HG03460 (cell line): ENCODE measurements at regions not wholly inside any gene's neighbourhood (a gene's known extent, or its start where the extent isn't known, plus 50 kb on each side); places are given as distances from the start of the nearest gene placed in this dataset.
"Not testable (repeated sequence)": the region's sequence is repeated elsewhere in the genome, so short reads cannot be mapped to it uniquely, and the experiment has no call there.

Source experiments
- ATAC-seq: cut with Tn5 transposase; IDR thresholded peaks from one replicate; pipeline ENCODE4 v1.9.1; 2021; ENCODE audit not compliant: unreplicated experiment

DNA sequence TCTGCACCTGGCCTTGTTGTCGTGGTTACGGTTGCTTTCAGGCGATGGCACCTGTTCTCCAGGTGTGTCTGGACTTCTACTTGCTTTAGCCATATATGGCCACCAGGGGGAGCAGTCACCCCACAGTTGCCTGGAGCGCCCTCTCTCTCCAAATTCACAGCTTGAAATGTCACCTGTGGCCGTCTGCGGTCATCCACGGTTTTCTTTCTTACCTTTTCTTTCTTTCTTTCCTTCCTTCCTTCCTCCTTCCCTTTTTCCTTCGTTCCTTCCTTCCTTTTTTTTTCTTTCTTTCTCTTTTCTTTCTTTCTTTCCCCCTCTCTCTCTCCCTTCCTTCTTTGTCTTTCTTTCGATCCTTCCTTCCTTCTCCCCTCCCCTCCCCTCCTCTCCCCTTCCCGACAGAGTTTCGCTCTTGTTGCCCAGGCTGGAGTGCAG, 150.5 kb upstream of the VKORC1L1 start:
- ATAC-seq, result peak; percentile 73

DNA sequence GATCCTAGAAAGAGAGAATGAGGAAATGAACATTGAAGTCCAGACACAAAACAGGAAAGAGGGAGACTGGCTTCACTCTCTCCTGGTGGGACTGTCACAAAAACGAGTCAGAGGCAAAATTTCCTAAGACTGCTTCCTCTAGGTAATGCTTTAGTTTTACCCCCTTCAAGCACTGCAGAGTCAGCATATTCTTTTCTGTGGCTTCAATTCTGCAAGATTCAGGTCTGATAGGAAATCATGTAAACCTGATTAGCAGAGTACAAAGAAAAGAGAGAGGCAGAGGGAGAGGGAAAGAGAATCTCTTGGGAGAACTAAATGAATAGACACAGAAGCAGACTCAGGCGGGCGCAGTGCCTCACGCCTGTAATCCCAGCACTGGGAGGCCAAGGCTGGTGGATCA, 145.7 kb upstream of the VKORC1L1 start:
- ATAC-seq, result not testable (repeated sequence)

DNA sequence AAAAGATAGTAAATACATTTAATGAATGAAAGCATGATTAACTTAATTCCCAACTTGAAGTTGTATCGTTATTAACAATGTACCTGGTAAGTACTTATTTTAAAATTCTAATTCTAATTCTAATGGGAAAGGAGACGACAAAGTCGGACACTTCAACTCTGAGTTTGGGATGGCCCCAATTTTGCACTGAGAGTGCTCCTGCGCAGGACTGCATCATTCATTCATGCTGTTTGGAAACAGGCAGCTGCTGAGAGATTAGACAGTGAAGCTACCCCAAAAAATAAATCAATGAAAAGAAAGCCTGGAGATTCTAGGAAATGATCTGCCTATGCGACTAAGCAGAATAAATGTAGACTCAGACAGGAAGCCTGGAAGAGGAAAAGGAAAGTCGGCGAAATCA, 141.7 kb upstream of the VKORC1L1 start:
- ATAC-seq, result no peak

DNA sequence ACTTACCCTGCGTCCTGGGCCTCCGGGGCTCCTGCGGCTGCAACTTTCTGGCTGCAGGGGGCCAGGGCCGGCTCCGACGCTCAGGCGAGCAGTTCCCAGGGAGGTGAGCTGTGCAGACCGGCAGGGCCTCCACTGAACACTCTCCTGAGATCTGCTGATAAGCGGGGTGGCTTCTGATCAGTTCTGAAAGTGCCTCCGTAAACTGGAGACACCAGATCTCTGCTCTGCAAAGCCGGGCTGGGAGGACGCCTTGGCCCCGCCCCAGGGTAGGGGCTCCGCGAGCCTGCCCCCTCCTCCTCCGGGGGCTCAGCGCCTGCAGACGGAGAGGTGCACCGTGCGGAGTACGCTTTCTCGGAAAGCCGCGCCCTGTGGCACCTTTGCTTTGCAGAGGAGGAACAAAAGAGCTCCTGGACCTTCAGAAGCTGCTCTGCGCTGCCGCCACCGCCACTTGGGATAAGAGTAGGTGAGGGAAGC, 141.3 kb upstream of the VKORC1L1 start:
- no peak for ATAC-seq

DNA sequence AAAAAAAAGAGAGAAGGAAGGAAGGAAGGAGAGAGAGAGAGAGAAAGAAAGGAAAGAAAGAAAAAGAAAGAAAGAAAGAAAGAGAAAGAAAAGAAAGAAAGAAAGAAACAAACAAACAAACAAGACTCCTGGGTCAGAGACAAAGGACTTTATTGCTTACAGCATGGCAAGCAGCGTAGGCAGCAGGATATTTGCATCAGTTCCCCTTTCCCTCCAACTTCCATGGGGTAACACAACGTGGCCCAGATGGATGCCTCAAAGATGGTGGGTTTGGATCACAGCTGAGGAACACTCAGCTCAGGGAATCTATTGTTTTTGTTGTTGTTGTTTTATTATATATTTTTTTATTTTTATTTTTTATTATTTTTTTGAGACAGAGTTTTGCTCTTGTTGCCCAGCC, 128.5 kb upstream of the VKORC1L1 start:
- ATAC-seq, result no peak

DNA sequence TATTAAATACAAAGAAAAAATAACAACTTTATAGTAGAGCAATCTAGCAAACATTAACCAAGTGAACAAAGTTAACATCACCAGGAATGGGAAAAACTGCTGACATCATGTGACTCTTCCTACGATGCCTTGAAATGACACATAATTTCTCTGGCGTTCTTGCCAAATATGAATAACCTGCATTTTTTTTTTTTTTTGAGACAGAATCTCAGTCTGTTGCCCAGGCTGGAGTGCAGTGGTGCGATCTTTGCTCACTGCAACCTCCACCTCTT, 126.5 kb upstream of the VKORC1L1 start:
- no peak for ATAC-seq

DNA sequence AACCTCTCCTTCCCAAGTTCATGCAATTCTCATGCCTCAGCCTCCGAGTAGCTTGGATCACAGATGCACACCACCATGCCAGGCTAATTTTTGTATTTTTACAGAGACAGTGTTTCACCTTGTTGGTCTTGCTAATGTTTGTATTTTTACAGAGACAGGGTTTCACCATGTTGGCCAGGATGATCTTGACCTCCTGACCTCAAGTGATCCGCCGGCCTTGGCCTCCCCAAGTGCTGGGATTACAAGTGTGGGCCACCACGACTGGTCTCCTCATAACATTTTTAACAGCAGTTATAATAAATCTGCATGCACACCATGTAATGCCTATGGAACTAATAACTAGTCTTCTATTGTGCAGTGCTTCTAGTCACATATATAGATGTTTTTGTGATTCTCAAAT, 123.8 kb upstream of the VKORC1L1 start:
- ATAC-seq, result no peak

DNA sequence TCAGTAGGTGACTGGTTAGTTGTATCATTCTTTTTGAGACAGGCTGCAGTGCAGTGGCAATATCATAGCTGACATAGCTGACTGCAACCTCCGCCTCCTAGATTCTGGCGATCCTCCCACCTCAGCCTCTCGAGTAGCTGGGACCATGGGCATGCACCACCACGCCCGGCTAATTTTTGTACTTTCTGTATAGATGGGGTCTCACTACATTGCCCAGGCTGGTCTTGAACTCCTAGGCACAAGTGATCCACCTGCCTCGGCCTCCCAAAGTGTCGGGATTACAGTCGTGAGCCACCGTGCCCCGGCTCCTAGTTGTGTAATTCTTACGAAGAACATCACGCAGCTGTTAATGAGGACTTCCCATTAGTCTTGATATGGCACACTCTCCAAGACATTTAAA, 123.4 kb upstream of the VKORC1L1 start:
- no peak for ATAC-seq

DNA sequence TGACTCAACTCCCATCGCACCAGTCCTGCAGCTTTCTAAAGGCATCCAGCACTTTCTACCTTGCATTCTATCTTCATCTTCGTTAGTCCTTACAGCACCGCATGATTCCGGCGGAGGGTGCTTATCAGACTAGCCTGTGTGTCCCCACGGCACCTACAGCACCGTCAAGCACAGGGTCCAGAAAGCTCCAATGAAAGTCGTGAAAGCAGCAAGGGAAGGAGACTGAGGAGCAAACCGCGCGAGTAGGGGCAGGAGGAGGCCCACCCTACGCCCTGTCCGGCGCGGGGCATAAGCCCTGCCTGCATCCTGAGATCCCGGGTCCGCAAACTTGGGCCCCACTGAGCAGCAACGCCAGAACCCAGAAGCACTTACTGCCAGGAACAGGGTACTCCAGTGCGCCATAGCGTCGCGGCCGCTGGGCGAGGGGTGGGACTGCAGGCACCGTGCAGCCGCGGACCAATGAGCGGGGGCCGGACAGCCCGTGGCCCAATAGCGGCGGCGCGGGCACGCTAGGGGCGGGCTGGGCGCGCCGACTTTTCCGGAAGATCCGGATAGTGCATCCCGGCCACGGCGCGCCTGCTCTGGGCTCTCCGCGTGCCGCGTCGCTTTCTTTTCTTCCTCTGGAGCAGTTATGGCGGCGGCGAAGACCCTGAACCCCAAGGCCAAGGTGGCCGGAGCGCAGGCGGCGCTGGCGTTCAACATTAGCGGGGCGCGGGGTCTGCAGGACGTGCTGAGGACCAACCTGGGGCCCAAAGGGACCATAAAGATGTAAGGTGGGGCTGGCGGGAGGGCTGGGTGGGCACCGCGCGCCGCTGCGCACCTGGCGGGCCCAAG, 122.1 kb upstream of the VKORC1L1 start:
- peak; percentile 98 for ATAC-seq

DNA sequence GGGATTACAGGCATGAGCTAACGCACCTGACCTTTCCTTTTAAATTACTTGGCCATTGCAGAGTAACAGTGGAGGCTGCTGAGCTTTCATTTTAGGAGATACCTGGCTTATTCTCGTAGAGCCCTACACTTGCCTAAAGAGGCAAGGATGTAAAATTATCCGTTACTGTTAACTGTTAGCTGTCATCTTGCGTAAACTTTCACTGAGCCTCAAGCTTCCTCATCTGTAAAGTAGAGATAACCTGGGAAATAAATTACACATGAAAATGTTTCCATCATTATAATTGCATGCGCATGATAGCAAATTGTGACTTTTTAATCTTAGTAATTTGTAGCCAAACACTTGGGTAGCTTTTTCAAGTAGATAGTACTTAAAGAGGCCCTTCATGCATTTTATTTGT, 118.8 kb upstream of the VKORC1L1 start:
- ATAC-seq, result not testable (repeated sequence)

DNA sequence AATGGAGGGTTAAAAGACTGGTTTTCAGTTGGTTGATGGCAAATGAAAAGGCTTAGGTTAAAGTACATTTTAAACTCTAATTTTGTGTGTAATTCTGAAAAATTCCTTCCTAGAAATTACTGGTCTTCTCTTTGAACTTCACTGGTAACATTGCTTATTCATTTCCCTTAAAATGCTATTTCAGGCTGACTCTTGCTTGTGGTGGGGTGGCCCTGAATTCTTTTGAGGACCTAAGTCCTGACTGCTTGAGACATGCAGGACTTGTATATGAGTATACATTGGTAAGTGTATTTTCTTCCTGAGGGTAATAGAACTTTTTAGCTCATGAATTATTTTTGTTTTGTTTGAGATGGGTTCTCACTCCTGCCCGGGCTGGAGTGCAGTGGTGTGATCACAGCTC, 113.9 kb upstream of the VKORC1L1 start:
- not testable (repeated sequence) for ATAC-seq

DNA sequence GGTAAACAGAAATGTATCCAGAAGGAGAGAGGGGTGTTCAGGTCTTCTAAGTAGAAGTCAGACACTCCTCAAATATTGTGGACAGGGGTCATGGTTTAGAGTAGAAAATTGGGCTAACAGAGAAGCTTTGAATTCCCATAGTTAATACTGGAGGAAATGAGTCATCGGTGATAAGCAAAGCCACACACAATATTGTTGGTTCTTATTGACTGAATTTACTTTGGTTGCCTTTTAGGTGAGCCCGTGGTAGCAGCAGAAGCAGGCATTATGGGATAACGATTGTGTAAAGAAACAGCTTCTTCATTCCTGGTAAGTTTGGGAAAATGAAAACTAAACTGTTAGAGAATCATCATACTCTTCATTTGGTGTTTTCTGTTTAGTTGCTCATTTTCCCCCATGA, 110.2 kb upstream of the VKORC1L1 start:
- ATAC-seq, result not testable (repeated sequence)

DNA sequence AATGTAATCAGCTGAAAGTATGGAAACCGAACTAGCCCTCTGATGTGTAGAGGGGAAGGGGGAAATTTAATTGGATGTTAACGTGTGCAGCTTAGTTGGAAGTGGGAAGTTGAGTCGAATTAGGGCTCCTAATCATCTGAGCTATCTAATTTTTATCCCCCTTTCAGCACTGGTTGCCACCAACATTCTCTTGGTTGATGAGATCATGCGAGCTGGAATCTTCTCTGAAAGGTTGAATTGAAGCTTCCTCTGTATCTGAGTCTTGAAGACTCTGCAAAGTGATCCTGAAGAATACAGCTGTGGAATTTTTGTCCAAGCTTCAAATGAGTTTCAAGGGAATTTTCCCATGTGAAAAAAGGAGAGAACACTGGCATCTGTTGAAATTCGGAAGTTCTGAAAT, 109.8 kb upstream of the VKORC1L1 start:
- not testable (repeated sequence) for ATAC-seq

DNA sequence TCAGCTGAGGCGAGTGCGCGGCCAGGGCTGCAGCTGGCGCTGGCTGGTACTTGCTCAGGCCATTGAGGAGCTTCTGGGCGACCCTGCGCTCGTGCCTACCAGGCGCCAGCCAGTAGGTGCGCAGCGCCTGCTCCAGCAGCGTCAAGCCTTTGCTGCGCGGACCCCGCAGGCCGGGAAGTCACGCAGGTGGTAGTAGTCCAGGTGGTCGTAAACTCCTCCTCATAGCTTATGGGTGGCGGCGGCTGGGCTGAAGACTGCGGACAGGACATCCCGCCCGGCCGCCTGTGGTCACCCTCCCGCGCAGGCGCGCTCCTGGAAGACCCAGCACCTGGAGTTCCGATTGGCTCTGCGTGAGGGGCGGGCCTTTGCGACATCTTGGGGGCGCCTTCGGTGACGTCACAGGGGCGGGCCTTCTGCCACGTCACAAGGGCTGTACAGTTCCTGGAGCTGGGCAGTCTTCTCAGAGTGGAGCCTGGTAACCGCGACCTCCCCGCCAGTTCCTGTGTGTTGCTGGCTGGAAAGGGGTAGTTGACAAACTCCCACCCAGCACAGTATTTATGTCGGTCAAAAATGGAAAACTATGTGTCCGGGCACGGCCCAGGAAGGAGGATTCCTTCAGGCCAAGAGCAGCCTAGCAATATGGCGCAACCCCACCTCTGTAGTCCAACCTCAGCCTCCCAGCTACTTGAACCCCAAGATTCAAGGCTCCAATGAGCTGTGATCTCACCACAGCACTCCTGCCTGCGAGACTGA, 102.2 kb upstream of the VKORC1L1 start:
- peak; percentile 96 for ATAC-seq

DNA sequence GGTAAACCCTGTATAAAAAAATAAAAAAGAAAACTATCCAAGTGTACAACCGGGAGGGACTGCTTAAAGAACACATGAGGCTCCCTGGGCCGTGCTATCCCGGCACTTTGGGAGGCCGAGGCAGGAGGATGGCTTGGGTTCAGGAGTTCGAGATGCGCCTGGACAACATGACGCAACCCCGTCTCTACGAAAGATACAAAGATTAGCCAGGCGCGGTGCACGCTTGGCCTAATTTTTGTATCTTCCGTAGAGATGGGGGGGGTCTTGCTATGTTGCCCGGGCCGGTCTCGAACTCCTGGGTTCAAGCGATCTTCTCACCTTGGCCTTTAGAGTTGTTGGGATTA, 101.7 kb upstream of the VKORC1L1 start:
- ATAC-seq, result not testable (repeated sequence)

DNA sequence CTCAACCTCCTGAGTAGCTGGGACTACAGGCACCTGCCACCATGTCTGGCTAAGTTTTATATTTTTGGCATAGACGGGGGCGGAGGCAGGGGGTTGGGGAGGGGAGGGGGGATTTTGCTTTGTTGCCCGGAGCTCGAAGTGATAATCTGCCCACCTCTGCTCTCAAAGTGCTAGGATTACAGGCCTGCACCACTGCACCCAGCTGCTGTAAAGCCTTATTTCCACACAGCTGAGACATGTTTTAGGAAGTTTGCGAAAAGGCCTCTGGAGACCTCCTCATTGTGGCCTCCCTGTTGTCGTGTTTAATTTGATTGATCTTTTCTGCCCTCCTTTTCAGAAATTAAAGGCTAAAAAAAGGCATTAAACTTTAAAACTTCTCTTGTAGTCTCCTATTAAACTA, 96.2 kb upstream of the VKORC1L1 start:
- ATAC-seq, result not testable (repeated sequence)

DNA sequence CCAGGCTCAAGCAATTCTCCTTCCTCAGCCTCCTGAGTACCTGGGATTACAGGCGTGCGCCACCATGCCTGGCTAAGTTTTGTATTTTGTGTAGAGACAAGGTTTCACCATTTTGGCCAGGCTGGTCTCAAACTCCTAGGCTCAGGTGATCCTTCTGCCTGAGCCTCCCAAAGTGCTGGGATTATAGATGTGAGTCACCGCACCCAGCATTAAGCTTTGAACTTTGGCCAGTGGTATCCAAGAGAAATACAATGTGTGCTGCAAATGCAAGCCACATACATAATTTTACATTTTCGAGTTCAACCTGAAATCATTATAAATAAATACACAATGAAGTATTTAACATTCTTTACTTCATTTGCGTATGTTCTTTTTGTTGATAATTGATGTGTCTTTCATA, 82.9 kb upstream of the VKORC1L1 start:
- ATAC-seq, result not testable (repeated sequence)

DNA sequence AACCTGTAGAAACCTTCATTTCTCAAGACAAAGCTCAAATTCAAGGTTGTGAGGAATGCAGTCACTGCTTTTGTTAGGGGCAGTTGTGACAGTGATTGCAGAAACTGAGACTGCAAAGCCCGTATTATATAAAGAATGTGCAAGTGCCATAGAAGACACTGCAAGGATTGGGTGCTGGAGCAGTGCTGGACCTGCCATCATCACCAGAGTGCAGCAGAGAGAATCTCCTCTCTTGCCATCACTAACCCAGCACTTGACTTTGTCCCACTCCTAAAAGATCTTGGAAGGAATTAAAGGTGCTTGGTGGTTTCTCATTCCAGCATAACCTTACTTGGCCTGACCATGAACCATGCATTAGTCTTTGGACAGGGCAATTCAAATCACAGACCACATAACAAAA, 81.1 kb upstream of the VKORC1L1 start:
- ATAC-seq, result not testable (repeated sequence)

DNA sequence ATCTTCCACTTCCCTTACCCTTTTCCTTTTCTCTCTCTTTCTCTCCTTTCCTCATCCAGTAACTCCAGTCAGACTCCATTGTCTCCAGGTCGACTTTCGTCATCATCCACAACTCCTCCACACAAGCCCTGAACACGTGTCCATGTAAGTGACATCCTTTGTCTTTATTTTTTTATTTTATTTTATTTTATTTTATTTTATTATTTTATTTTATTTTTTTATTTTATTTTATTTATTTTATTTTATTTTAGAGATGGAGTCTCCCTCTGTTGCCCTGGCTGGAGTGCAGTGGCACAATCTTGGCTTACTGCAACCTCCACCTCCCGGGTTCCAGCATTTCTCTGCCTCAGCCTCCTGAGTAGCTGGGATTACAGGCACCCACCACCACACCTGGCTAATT, 80.1 kb upstream of the VKORC1L1 start:
- ATAC-seq, result not testable (repeated sequence)

DNA sequence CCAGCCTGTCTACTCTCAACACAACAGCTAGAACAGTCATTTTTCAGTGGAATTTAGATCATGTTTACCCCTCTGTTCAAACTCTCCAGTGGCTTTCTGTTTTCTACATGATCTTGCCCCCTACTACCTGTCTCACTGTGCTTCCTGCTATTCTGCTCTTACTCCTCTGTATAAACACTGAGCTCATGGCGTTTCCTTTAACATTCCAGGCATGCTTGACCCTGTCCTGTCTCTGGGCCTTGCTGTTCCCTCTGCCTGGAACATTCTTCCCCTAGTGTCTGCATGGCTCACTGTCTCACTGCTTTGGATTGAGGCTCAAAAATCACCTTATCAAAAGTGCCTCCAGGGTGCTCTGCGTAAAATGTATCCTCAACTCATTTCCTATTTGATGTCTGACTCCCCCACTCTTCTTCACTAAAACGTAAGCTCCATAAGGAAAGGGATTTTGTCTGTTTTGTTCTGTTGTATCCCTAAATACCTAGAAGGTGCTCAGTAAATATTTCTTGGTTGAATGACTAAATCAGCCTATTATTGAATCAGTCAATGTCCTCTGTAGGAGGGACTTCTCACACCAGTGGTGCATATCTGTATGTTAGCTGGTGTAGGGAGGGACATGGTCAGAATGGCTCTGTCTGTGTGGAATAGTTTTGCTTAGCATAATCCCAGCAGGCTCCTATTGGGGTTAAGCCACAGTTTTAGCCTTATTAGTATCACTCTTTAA, 78.0 kb upstream of the VKORC1L1 start:
- not testable (repeated sequence) for ATAC-seq

DNA sequence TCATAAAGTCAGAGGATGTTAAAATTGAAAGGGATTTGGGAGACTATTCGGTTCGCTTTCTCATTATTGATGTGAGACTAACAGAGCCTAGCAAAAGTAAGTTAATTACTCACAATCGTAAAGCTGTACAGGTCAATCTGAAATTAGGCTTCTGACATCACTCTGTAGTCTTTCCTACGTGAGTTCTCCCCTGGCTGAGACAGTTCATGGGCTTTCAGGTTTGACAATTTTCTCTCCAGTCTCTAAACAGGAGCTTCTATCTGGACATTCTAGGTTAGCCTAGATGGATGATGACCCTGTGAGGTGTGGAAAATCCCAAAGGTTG, 77.5 kb upstream of the VKORC1L1 start:
- ATAC-seq, result not testable (repeated sequence)

DNA sequence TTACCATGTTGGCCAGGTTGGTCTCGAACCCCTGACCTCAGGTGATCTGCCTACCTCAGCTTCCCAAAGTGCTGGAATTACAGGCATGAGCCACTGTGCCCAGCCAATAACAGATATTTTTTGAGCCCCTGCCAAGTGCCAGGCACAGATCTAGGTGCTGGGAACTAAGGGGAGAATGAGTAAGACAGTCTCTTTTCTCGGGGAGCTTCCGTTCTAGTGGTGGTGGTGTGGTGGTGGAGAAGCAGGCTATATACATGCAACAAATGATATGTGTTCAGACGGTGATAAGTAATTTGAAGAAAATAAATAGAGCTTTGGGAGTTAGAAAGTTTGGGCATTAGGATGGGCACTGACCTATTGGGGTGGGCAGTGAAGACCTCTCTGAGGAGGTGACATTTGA, 76.7 kb upstream of the VKORC1L1 start:
- ATAC-seq, result no peak
